NCI-H187 treated with DMSO at 0.1 percent for 48 hours (cell line): ENCODE measurements at regions not wholly inside any gene's neighbourhood (a gene's known extent, or its start where the extent isn't known, plus 50 kb on each side); places are given as distances from the start of the nearest gene placed in this dataset.
"Not testable (repeated sequence)": the region's sequence is repeated elsewhere in the genome, so short reads cannot be mapped to it uniquely, and the experiment has no call there.

Experiments
- DNase-seq: peaks from one replicate; lab custom pipeline; 2025; lab: John Stamatoyannopoulos, UW

DNA sequence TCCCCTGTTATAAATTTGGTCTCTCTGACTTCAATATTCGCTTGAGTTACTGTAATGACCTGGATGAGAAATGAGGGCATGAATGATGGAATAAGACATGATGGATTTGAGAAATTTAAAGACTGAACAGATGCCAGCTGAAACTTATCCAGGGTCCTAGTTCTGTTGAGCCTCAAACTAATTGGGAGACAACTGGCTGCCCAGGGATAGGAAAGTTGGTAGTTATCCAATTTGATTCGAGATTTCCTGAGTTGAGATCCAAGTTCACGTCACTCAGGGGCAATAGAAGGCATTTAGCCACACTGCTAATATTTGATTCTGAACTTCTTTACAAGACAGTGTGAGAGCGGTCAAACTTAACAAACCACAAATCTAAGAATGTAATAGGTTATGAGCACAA is 159.0 kb upstream of the CXCL13 start:
- no peak for DNase-seq

GRCh38 chr4:77449171-77449570 is 156.4 kb upstream of the CXCL13 start:
- no peak for DNase-seq

DNA sequence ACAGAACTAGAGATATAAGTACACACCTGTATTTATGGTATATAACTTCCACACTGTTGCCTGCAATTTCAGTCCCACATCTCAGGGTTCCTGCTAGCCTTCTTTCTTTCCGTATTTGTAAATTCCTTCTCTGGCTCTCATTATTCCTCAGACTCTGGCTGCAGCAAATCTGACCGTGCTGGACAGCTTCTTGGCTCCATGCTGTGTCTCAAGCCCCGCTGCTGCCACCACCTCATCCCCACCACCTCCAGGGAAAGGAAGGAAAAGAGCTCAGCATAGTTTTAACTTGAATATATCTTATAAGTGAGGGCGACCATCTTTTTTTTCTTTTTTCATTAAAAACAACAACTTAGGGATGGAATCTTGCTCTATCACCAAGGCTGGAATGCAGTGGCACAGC is 155.6 kb upstream of the CXCL13 start:
- no peak for DNase-seq

DNA sequence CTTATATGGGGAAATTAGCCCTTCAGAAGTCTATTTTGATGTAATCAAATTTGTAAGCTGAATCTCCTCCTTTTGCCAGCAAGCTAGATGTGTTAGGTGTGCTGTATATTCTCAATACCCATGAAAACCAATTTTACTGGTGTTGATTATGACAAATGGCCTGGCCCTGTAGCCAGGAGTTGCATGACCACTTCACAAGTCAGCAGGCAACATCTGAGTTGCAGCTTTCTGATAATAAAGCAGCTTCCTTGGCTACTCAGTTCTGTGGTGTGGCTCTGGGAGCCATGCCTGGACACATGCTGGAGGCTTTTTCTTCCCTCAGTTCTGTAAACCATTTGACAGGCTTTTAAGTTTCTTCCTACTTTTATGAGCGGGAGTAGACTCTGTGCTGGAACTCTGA is 154.1 kb upstream of the CXCL13 start:
- no peak for DNase-seq

DNA sequence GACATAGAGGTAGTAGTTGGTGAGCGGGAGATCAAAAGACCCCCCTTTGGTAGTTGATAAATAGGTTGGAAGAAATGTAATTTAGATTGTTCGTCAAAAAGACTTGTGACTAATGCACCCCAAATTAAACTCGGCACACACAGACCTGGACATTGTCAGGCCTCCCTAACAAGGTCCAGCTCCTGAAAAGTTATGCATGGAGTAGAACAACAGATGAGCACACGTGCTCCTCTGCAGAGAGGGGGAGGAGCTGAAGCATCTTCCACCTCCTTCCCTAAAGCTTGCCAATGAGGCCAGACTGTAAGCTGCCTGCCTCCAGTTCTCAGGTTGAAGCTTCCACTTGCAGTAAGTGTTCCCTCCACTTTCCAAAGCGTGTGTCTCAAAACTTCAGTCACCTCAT is 153.5 kb upstream of the CXCL13 start:
- not testable (repeated sequence) for DNase-seq

- no peak for DNase-seq
Measured at GRCh38 chr4:77453911-77454310, 151.7 kb upstream of the CXCL13 start.

DNA sequence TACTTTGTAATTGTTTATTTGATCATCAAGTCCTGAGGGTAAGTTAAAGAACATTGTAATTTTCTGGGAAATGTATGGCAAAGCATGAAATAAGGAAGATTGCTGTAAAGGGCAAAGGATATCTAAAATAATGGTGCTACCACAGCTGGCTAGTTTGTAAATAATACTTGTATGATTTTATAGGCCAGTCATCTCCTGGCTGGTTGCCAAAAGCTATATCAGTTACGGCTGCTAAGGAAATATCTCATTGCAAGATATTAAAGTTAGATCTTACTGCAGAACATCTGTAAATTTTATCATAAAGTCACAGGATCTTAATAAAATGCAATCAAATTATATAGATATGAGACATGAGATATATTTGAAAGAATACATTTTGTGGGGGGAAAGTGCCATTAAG is 150.8 kb upstream of the CXCL13 start:
- no peak for DNase-seq

- DNase-seq = not testable (repeated sequence)
Measured at GRCh38 chr4:77464100-77464499, 141.5 kb upstream of the CXCL13 start.

DNA sequence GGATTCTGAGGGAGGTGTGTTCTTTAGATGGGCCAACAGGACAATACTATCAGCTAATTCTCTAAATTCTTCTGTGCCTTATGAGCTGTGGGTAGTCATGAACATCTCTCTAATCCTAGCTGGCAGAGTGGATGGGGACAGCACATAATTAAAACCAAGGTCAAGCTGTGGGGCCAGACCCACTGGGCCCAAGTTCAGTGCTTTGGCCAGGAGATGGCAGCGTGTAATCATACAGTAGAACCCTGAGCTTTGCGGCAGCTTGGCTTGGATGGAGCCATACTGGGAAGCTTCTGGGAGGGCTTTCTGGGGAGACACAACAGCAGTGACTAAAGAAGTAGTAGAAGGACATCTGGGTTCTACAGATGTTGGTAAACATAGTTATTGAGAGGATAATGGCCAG is 140.3 kb upstream of the CXCL13 start:
- no peak for DNase-seq

- no peak for DNase-seq
Measured at GRCh38 chr4:77466430-77466829, 139.2 kb upstream of the CXCL13 start.

DNA sequence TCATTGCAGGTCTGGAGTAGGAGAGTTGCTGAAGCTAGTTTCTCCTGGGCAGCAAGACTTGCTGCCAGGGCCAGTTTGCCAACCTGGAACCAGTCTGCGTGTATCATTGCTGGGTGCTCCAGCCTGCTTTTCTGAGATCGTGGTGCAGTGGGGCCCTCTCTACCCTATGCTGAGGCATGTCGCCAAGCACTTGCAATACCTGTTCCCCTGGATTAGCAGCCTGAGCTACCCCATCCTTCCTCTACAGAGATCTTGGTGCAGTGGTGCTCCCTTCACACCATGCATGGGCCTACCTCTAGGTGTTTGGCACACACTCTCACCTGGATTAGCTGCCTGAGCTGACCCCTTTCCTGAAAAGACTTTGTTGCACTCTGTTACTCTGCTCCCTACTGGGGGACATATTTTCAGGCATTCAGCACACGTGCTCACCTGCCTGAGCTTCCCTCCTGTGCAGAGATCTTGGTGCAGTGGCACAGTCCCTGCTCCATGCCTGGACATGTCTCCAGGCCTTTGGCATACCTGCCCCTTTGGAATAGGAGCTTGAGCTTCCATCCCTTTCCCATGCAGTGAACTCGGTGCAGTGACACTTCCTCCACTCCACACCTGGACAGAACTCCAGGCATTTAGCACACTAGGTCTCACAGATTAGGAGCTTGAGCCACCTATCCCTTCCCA is 133.7 kb upstream of the CXCL13 start:
- DNase-seq = no peak

DNA sequence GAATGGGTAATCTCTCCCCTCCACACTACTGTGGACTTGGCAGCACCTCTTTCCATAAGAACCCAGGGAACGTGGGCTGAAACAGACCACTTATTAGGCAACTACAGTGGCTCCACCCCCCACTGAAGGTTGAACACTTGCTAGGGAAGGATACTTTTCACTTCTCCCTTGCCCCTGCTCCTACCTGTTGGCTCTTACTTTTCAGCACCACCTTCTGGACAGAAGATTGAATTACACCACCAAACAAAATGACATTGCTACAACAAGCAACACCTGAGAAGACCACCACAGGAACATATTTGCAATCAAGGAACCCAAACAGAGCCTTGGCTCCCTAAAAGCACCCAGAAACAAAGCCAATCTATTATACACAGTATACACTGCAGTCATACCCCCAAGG is 132.1 kb upstream of the CXCL13 start:
- DNase-seq = no peak

- DNase-seq = no peak
Measured at GRCh38 chr4:77481856-77482255, 123.8 kb upstream of the CXCL13 start.

GRCh38 chr4:77488882-77489281 is 116.7 kb upstream of the CXCL13 start:
- no peak for DNase-seq

GRCh38 chr4:77493120-77493752 is 112.4 kb upstream of the CXCL13 start:
- no peak for DNase-seq

GRCh38 chr4:77493829-77494551 is 111.6 kb upstream of the CXCL13 start:
- no peak for DNase-seq

DNA sequence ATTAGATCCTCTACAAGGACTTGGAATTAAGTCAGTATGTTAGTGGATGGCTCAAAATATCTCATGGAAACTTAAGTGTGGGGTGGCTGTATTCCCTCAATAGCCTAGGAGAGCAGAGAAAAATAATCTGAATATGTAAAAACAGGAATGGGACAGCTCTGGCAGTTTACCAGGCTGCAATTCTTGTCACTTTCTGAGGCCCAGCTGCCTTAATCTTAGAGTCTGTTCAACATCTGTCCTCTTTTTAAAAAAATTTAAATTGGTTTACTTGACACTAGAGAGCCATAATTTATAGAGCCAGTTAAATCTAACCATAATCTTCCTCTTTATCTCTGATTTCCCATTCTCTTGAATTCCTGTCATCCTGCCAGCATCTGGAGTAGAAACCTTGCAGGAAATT is 109.2 kb upstream of the CXCL13 start:
- DNase-seq = no peak

DNA sequence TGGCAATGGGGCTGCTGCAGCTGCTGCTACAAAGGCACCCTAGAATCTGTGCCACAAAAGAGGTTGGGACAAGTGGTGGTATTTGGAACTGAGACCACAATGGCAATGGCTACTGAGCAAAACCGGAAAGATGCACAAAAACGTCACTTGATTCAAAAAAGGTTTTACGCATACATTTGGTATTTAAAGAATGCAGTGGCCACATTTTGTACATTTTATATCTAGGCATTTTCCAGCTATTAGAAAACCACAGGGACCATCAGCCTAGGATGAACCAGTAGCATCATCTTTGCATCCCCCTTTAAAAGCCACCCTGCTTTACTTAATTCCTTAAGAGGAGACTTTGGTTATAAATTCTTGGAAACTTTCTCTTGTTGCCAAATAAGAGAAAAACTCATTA is 104.8 kb upstream of the CXCL13 start:
- DNase-seq = no peak

DNA sequence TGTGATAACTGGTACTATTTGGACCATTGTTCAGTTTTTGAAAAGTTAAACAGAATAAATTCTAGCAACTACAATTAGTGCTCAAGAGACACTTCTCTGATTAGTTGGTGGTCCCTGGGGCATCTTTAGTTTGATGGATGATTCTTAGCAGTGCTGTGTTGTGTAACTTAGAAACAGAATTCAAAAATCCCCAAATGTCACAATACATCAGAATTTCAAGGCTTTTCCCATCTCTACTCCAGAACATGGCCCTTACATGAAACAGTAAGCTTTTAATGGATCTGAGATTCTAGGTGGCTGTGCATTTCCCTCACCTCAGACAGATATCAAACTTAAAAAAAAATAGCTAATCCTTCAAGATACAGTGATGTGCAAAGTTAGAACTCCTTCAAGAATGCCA is 104.4 kb upstream of the CXCL13 start:
- DNase-seq = no peak

DNA sequence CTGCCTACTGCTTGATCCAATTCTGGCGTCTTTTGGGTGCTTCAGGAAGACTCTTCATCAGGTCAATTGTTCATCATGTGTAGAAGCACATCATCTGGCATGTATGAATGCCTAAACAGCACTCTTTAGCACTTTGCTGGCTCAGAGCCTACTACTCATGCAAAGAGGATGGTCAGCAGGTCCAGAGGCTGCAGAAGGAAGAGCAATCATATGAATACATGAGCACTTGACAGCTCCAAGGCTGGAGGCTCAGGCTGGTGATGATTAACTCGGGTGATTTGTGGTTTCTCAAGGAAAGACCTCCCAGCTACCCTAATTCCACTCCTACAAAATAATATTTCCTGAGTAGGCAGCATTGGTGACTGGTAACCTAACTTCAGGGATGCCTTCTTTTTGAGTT is 103.8 kb upstream of the CXCL13 start:
- DNase-seq = no peak

DNA sequence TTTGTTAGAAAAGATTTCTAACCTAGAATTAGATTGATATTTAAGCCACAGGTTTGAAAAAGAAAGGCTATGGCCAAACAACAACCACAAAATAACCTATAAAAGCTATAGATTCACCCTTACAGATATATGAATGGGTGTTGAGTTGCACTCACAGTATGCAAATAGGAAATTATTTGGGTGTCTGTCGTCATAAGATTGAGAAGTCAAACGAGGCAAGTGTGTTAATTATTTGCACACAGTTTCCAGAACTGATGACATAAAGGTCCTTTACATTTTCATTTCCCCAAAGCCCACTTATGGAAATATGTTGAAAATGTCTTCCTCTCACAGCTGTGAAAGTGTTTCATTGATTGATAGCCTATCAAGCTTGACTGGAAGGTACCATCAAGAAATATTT is 101.2 kb upstream of the CXCL13 start:
- no peak for DNase-seq

GRCh38 chr4:77505275-77505957 is 100.2 kb upstream of the CXCL13 start:
- no peak for DNase-seq

DNA sequence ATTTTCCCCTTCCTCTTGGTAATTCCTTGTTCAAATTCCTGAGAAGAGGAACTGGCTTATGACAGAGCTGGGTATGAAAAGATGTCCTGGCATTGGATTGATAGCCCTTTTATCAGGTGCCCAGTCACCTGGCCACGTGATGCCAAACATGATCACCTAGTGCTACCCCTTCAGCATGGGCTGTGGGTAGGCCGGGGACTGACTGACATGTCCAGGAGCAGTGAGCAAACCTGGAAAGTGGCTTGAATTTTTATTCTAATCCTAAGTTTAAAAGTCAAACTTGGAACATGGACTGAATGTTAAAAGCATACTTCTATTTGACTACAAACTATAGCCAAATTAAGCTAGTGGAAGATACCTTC is 99.7 kb upstream of the CXCL13 start:
- no peak for DNase-seq
